GM18858 (cell line): ENCODE measurements at regions not wholly inside any gene's neighbourhood (a gene's known extent, or its start where the extent isn't known, plus 50 kb on each side); places are given as distances from the start of the nearest gene placed in this dataset.
"Not testable (repeated sequence)": the region's sequence is repeated elsewhere in the genome, so short reads cannot be mapped to it uniquely, and the experiment has no call there.

Experiments used
- ATAC-seq: cut with Tn5 transposase; IDR thresholded peaks from one replicate; pipeline ENCODE4 v1.9.1; 2021; ENCODE audit not compliant: unreplicated experiment

GRCh38 chr16:88298833-88299745, 83.7 kb upstream of the ZNF469 start:
- ATAC-seq: no peak

GRCh38 chr16:88299751-88300462, 82.9 kb upstream of the ZNF469 start:
- no peak for ATAC-seq

- no peak for ATAC-seq
These were observed 82.3 kb upstream of the ZNF469 start for GRCh38 chr16:88300463-88300835.

- ATAC-seq: no peak
These were observed 81.3 kb upstream of the ZNF469 start for GRCh38 chr16:88301431-88301830.

- no peak for ATAC-seq
These were observed 80.9 kb upstream of the ZNF469 start for GRCh38 chr16:88301886-88302285.

- no peak for ATAC-seq
These were observed 80.1 kb upstream of the ZNF469 start for GRCh38 chr16:88302666-88303065.

GRCh38 chr16:88303405-88303804, 79.4 kb upstream of the ZNF469 start:
- no peak for ATAC-seq

- ATAC-seq: no peak
These were observed 78.6 kb upstream of the ZNF469 start for GRCh38 chr16:88303890-88304819.

- ATAC-seq: no peak
These were observed 77.6 kb upstream of the ZNF469 start for GRCh38 chr16:88305176-88305575.

- no peak for ATAC-seq
These were observed 76.3 kb upstream of the ZNF469 start for GRCh38 chr16:88306411-88306810.

- ATAC-seq: no peak
These were observed 75.8 kb upstream of the ZNF469 start for GRCh38 chr16:88306860-88307545.

- ATAC-seq: no peak
These were observed 74.2 kb upstream of the ZNF469 start for GRCh38 chr16:88308441-88309173.

- no peak for ATAC-seq
These were observed 73.4 kb upstream of the ZNF469 start for GRCh38 chr16:88309174-88309907.

- ATAC-seq: no peak
These were observed 72.9 kb upstream of the ZNF469 start for GRCh38 chr16:88309908-88310265.

GRCh38 chr16:88310796-88311605, 71.8 kb upstream of the ZNF469 start:
- no peak for ATAC-seq

- ATAC-seq: not testable (repeated sequence)
These were observed 70.9 kb upstream of the ZNF469 start for GRCh38 chr16:88311860-88312259.

- ATAC-seq: no peak
These were observed 70.0 kb upstream of the ZNF469 start for GRCh38 chr16:88312732-88313131.

- no peak for ATAC-seq
These were observed 67.7 kb upstream of the ZNF469 start for GRCh38 chr16:88314991-88315542.
